HG03342 (cell line): ENCODE measurements at regions not wholly inside any gene's neighbourhood (a gene's known extent, or its start where the extent isn't known, plus 50 kb on each side); places are given as distances from the start of the nearest gene placed in this dataset.

Experiments
- ATAC-seq: cut with Tn5 transposase; IDR thresholded peaks from one replicate; pipeline ENCODE4 v1.9.1; 2021; ENCODE audit warnings: mild to moderate bottlenecking, moderate library complexity; ENCODE audit not compliant: unreplicated experiment

DNA sequence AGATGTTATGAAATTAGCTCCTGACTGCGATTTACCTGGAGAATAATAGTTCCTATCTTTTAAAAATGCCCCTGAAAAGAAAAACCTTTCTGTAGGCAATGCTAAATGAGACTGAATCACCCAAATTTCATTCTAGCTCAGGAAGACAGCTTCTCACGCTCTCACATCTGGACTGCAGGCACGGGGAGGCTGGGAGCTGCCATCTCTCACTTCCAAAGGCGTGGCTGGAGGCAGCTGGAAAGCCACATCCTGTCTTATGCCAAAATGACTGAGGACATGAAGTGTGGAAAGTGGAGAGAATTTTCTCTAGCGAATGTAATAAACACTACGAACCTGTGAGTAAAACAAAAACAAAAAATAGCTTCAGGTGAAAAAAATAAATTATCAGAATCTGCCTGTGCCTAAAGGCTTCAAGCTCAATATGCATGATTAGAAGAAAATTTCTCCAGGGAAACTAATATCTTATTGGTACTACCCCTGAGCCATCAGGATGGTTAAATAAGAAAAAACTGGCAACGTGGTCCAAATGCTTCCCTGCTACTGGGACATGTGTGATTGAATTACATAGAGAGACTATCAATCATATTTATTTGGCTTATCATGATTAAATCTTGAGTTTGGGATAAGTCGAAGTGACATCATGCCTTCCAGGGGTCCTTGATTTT, 58.1 kb upstream of the UBL3 start:
- ATAC-seq: no peak

DNA sequence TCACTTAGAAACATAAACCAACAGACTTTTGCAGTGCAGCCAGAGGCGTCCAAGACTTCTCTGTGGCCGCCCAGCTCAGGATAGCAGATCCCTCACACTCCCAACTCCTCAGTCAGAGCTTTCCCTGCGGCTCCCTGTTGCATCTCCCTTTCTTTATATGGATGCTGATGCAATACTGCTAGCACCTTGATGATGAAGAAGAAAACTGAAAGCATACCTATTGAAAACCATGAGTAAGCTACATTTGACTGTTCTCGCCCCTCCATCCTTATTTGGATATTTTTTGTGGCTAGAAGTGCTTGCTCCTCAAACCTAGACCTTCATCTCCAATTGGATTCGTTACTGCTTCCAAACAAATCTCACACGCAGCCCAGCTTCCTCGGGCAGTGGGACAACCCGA, 57.3 kb upstream of the UBL3 start:
- ATAC-seq: no peak

DNA sequence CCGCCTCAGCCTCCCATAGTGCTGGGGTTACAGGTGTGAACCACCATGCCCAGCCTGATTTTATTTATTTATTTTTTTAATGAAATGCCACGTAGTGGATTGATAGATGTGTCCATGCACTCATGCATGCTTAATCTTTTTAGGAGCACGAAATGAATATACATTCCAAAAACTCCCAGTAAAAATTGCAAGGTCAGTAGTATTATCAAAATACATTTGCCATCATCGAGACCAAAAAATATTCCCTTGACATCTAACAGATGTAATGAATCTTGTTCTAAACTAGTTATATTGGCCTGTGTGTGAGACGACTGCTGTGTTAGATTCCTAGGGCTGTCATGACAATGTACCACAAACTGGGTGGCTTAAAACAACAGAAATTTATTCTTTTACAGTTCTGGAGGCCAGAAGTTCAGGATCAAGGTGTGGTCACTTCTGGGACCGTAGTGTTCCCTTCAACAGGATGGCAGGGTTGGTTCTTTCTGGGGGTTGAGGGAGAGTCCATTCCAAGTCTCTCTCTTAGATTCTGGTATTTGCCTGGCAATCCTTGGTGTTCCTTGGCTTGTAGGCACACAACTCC, 56.1 kb upstream of the UBL3 start:
- no peak for ATAC-seq

- no peak for ATAC-seq
These were observed 55.4 kb upstream of the UBL3 start for GRCh38 chr13:29905845-29906244.

GRCh38 chr13:29903996-29904395, 53.6 kb upstream of the UBL3 start:
- no peak for ATAC-seq

DNA sequence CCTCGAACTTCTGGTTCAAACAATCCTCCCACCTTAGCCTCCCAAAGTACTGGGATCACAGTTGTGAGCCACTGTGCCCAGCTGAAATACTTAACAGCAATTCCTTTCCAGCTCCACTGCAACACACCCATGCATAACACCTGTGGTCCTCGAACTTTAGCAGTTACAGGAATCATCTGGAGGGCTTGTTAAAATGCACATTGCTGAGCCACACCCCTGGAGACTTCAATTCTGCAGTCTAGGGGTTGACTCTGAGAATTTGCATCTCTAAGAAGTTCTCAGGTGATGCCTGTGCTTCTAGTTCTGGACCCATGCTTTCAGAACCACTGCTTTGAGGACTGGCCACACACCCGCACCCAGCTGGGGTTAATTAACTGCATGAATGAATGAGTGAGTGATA, 53.1 kb upstream of the UBL3 start:
- no peak for ATAC-seq

GRCh38 chr13:29902632-29903305, 52.4 kb upstream of the UBL3 start:
- ATAC-seq: no peak

DNA sequence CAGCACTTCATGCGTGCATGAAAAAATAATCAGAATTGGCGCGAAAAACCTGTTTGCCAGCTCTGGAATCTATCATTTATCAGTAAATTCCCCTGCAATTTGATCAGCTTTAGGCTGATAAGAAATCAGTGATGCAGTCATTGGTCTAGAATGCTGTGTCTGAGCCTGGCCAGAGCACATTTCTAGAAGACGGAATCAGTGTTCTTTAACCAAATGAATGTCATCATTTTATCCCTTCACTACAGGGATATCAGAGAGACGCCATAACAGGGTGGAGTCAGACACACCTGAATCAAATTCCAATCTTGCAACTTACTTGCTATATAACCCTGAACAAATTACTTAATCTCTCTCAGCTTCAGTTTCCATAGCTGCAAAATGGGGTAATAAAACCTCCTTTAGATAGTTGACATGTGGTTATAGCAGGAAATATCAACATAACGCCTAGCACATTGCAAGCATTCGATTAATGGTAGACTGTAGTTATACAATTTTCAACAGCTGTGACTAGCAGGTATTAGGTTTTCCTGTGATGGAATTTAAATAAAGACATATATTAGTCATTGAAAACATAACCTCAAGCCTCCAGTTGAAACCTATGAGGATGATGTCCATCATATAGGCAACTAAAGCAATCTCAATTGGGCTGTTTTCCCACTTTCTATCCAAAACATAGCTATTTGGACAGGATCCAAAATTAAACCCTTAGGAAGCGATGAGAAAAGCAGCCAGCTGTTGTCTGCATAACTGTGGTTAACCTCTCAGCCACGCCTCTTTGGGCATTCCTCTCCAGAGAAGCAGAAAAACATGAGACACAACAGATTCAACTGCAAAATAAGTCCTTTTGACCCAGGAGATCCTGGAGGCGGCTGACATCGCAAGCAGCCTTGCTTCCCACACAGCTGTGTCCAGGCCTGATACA, 51.6 kb upstream of the UBL3 start:
- ATAC-seq: no peak
